22Rv1 (cell line): ENCODE measurements at regions not wholly inside any gene's neighbourhood (a gene's known extent, or its start where the extent isn't known, plus 50 kb on each side); places are given as distances from the start of the nearest gene placed in this dataset.

Experiments
- CTCF ChIP-seq: fragments of 450-650 bp; IDR thresholded peaks from 2 replicates; pipeline ENCODE4 v1.5.1; 2017; ENCODE audit warnings: mild to moderate bottlenecking
- ZFX ChIP-seq: fragments of 450-650 bp; IDR thresholded peaks from 2 replicates; pipeline ENCODE4 v1.6.1; 2017; ENCODE audit warnings: antibody characterized with exemption, borderline replicate concordance

GRCh38 chr3:35322070-35322469, 317.3 kb upstream of the ARPP21 start:
- TF ChIP-seq CTCF = no peak
- TF ChIP-seq ZFX = no peak
